Upper lobe of right lung (tissue), 1 donor: ENCODE measurements at regions not wholly inside any gene's neighbourhood (a gene's known extent, or its start where the extent isn't known, plus 50 kb on each side); places are given as distances from the start of the nearest gene placed in this dataset.

Source experiments
- ATAC-seq: fragments of 200-7000 bp; cut with Tn5 transposase; one replicate; pipeline ENCODE4 v1.9.1; 2020; ENCODE audit warnings: mild to moderate bottlenecking, moderate library complexity
- DNase-seq: peaks from one replicate; pipeline ENCODE4 v3.0.0-alpha.2; 2020
- H3K27ac ChIP-seq: fragments of 200-600 bp; one replicate; pipeline ENCODE4 v1.8.0; 2022
- H3K27me3 ChIP-seq: fragments of 200-600 bp; one replicate; pipeline ENCODE4 v1.8.0; 2022; ENCODE audit warnings: mild to moderate bottlenecking
- H3K36me3 ChIP-seq: fragments of 200-600 bp; one replicate; pipeline ENCODE4 v1.8.0; 2022
- H3K4me1 ChIP-seq: fragments of 200-600 bp; one replicate; pipeline ENCODE4 v1.8.0; 2022
- H3K4me3 ChIP-seq: fragments of 200-600 bp; one replicate; pipeline ENCODE4 v1.8.0; 2022; ENCODE audit warnings: mild to moderate bottlenecking
- H3K9me3 ChIP-seq: fragments of 200-600 bp; one replicate; pipeline ENCODE4 v1.8.0; 2022
- intact Hi-C: fragments of 100-400 bp; cut with DNase I; formaldehyde crosslinking; loops from one replicate; pipeline ENCODE4 v1.11.0; 2022
- TF ChIP-seq, protein P1 (sequence below): fragments of 200-600 bp; IDR thresholded peaks from one replicate; pipeline ENCODE4 v1.8.0; 2022; ENCODE audit warnings: antibody characterized with exemption
- donor health status: DM: no; HTN: yes; CAD: no; lungs with severe emphysema.

GRCh38 chr18:73144030-73144429, 276.2 kb upstream of the NETO1 start:
- TF ChIP-seq, protein P1, sequence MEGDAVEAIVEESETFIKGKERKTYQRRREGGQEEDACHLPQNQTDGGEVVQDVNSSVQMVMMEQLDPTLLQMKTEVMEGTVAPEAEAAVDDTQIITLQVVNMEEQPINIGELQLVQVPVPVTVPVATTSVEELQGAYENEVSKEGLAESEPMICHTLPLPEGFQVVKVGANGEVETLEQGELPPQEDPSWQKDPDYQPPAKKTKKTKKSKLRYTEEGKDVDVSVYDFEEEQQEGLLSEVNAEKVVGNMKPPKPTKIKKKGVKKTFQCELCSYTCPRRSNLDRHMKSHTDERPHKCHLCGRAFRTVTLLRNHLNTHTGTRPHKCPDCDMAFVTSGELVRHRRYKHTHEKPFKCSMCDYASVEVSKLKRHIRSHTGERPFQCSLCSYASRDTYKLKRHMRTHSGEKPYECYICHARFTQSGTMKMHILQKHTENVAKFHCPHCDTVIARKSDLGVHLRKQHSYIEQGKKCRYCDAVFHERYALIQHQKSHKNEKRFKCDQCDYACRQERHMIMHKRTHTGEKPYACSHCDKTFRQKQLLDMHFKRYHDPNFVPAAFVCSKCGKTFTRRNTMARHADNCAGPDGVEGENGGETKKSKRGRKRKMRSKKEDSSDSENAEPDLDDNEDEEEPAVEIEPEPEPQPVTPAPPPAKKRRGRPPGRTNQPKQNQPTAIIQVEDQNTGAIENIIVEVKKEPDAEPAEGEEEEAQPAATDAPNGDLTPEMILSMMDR, result no peak
- Histone ChIP-seq H3K4me3 (no peak overlapping the region), H3K4me1 (no peaks in the 10 kb centered on the region), H3K9me3 (no peaks in the 10 kb centered on the region), H3K36me3 (no peaks in the 10 kb centered on the region), H3K27ac (no peak overlapping the region), H3K27me3 (no peaks in the 10 kb centered on the region)
- no peak for ATAC-seq
- intact Hi-C loops, result no loop called here
- DNase-seq, result no peak

DNA sequence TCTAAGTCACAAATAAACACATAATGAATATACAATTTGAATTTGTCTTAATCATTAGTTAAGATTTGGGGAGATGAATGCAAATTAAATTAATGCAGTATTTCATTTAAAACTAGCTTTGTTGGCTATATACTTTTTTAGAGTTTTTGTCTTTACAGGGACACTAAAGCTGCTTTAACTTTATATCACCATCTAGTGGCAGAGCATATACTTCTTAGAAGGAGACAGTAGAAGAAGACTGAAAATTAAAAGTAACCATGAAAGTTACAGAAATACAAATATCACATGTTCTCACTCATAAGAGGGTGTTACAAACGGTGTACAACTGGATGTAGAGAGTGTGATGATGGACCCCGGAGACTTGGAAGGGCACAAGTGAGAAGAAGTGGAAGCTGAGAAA, 268.3 kb upstream of the NETO1 start:
- TF ChIP-seq, protein P1, result no peak
- H3K27me3 ChIP-seq, result no peaks in the 10 kb centered on the region
- H3K36me3 ChIP-seq, result no peaks in the 10 kb centered on the region
- no peak overlapping the region for H3K27ac ChIP-seq
- H3K9me3 ChIP-seq, result no peaks in the 10 kb centered on the region
- no peak for ATAC-seq
- H3K4me1 ChIP-seq, result no peaks in the 10 kb centered on the region
- intact Hi-C loops, result no loop called here
- H3K4me3 ChIP-seq, result no peak overlapping the region
- DNase-seq, result no peak

- DNase-seq (no peak), ATAC-seq (no peak)
- intact Hi-C loops, result no loop called here
- H3K9me3 ChIP-seq, result no peaks in the 10 kb centered on the region
- no peaks in the 10 kb centered on the region for H3K27me3 ChIP-seq
- H3K27ac ChIP-seq, result no peak overlapping the region
- no peaks in the 10 kb centered on the region for H3K4me1 ChIP-seq
- H3K36me3 ChIP-seq, result no peaks in the 10 kb centered on the region
- TF ChIP-seq, protein P1, result no peak
- no peak overlapping the region for H3K4me3 ChIP-seq
These were observed 256.4 kb upstream of the NETO1 start for GRCh38 chr18:73124175-73124574.

DNA sequence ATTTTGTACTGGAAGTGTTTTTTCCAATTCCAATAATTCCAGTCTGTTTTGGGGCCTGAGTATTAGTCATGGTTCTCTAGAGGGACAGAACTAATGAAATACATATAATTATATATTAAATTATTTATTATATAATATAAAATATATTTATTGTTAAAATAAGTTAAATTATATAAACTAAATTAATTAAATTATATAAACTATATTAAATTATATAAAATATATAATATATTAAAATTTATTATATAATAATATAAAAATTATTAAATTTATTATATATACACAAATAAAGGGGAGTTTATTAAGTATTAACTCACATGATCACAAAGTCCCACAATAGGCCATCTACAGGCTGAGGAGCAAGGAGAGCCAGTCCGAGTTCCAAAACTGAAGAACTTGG, 253.4 kb upstream of the NETO1 start:
- Histone ChIP-seq H3K4me3 (no peak overlapping the region), H3K27ac (no peak overlapping the region), H3K36me3 (no peaks in the 10 kb centered on the region), H3K9me3 (no peaks in the 10 kb centered on the region), H3K4me1 (no peaks in the 10 kb centered on the region), H3K27me3 (no peaks in the 10 kb centered on the region)
- no peak for DNase-seq
- intact Hi-C loops, result no loop called here
- TF ChIP-seq, protein P1, result no peak
- ATAC-seq, result no peak

GRCh38 chr18:73120626-73121025, 252.8 kb upstream of the NETO1 start:
- intact Hi-C loops, result no loop called here

GRCh38 chr18:73119574-73119973, 251.8 kb upstream of the NETO1 start:
- intact Hi-C loops, result no loop called here
- H3K27me3 ChIP-seq, result no peaks in the 10 kb centered on the region
- no peak for DNase-seq
- no peak overlapping the region for H3K27ac ChIP-seq
- no peaks in the 10 kb centered on the region for H3K9me3 ChIP-seq
- no peaks in the 10 kb centered on the region for H3K36me3 ChIP-seq
- H3K4me1 ChIP-seq, result no peaks in the 10 kb centered on the region
- TF ChIP-seq, protein P1, result no peak
- ATAC-seq, result no peak
- no peak overlapping the region for H3K4me3 ChIP-seq

More at GRCh38 chr18:73120626-73121025, 252.8 kb upstream of the NETO1 start:
- ATAC-seq, result no peak
- Histone ChIP-seq H3K27ac (no peak overlapping the region), H3K36me3 (no peaks in the 10 kb centered on the region), H3K9me3 (no peaks in the 10 kb centered on the region), H3K4me1 (no peaks in the 10 kb centered on the region), H3K4me3 (no peak overlapping the region), H3K27me3 (no peaks in the 10 kb centered on the region)
- DNase-seq, result no peak
- TF ChIP-seq, protein P1, result no peak
